ENCODE measurements at regions not wholly inside any gene's neighbourhood (a gene's known extent, or its start where the extent isn't known, plus 50 kb on each side); places are given as distances from the start of the nearest gene placed in this dataset.

- Histone ChIP-seq H4K91ac (ENCODE audit: insufficient read length, low read depth, low read length) (no peak overlapping the region), H2BK5ac (ENCODE audit: insufficient read length, low read length) (no peak overlapping the region), H3K18ac (ENCODE audit: insufficient read length, low read depth, low read length) (no peak overlapping the region), H3K4me1 (ENCODE audit: insufficient read depth, low read length) (no peaks in the 10 kb centered on the region), H2AFZ (ENCODE audit: low read length) (no peak overlapping the region), H2BK120ac (ENCODE audit: low read depth, low read length, poor library complexity, severe bottlenecking) (no peak overlapping the region), H3T11ph (ENCODE audit: low read length) (no peak overlapping the region), H3K4me2 (ENCODE audit: insufficient read depth, insufficient read length, low read length) (no peak overlapping the region), H2BK20ac (ENCODE audit: low read depth, low read length, poor library complexity, severe bottlenecking) (no peak overlapping the region), H2AK5ac (ENCODE audit: insufficient read length, low read length) (no peak overlapping the region), H3K79me1 (ENCODE audit: insufficient read depth, low read depth, low read length, poor library complexity, severe bottlenecking) (no peaks in the 10 kb centered on the region), H2BK15ac (ENCODE audit: low read depth, low read length) (no peak overlapping the region), H4K5ac (ENCODE audit: insufficient read length, low read depth, low read length) (no peak overlapping the region), H3K23me2 (ENCODE audit: insufficient read length, low read depth, low read length, poor library complexity, severe bottlenecking) (no peaks in the 10 kb centered on the region), H3K27me3 (ENCODE audit: insufficient read depth, low read length) (no peaks in the 10 kb centered on the region), H3K23ac (ENCODE audit: insufficient read length, low read depth, low read length) (no peak overlapping the region), H3K9ac (ENCODE audit: extremely low read depth, insufficient read length, low read length) (no peak overlapping the region), H3K4ac (ENCODE audit: low read depth, low read length) (no peak overlapping the region), H4K8ac (replicated peaks; ENCODE audit: insufficient read length, low read depth, low read length) (no peak overlapping the region), H3K27ac (ENCODE audit: insufficient read length, low read depth, low read length) (no peak overlapping the region), H3K9me3 (ENCODE audit: control insufficient read depth, low read depth, low read length) (no peaks in the 10 kb centered on the region), H3K56ac (ENCODE audit: insufficient read length, low read depth, low read length) (no peak overlapping the region), H3K14ac (ENCODE audit: insufficient read depth, low read length) (no peak overlapping the region), H4K20me1 (ENCODE audit: control insufficient read depth, insufficient read depth, insufficient read length) (no peaks in the 10 kb centered on the region), H2BK12ac (ENCODE audit: insufficient read length, low read depth, low read length) (no peak overlapping the region), H3K79me2 (ENCODE audit: insufficient read depth, low read length) (no peaks in the 10 kb centered on the region)
- peak; percentile 47 for TF ChIP-seq CTCF (conservative IDR thresholded peaks at IDR 0.05)
- H3K36me3 Mint-ChIP-seq (ENCODE audit: insufficient read depth in 1 of 3, low read depth in 3 of 3): peaks cover 0 to 5% (median 0%) of the 10 kb centered on the region in 3 experiments; a peak in 1 of 7 replicates
- no peak overlapping the region for H3K27ac Mint-ChIP-seq
- no peaks in the 10 kb centered on the region for H3K4me1 Mint-ChIP-seq
- no peaks in the 10 kb centered on the region for H3K27me3 Mint-ChIP-seq (ENCODE audit: low read depth)
- no peak for DNase-seq
- H3K9me3 Mint-ChIP-seq: peaks cover 0 to 6% of the 10 kb centered on the region in 2 experiments; a peak in 2 of 5 replicates
- no peak overlapping the region for H3K4me3 Mint-ChIP-seq
Measured at GRCh38 chr5:28896949-28897348, 1858.6 kb upstream of the CDH9 start.

All from H9 (cell line).